SW480 (cell line): ENCODE measurements at regions not wholly inside any gene's neighbourhood (a gene's known extent, or its start where the extent isn't known, plus 50 kb on each side); places are given as distances from the start of the nearest gene placed in this dataset.

Source experiments
- DNase-seq: peaks from one replicate; pipeline ENCODE4 v3.0.0-alpha.2; 2016; ENCODE audit warnings: low spot score

DNA sequence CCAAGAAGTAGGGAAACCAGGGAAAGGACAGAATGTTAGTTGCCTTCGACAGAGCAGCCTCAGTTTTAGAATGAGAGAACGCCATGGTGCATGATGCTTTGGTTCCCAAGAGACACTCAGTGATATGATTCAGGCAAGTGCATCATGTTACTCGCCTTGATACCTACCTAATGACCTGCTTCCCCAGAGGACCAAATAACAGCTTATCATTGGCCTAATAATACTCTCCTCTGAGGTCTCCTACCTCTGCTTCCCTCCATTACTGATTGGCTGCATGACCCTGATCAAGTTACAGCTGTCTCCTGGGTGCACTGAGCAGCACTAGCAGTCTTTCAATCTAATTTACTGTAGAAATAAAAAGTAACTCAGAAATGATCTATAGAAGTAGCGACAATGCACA is 979.7 kb upstream of the FAT3 start:
- no peak for DNase-seq

- DNase-seq, result no peak
These were observed 981.0 kb upstream of the FAT3 start for GRCh38 chr11:91243630-91244029.

- no peak for DNase-seq
These were observed 981.6 kb upstream of the FAT3 start for GRCh38 chr11:91243051-91243450.

GRCh38 chr11:91241226-91241625 is 983.4 kb upstream of the FAT3 start:
- no peak for DNase-seq

DNA sequence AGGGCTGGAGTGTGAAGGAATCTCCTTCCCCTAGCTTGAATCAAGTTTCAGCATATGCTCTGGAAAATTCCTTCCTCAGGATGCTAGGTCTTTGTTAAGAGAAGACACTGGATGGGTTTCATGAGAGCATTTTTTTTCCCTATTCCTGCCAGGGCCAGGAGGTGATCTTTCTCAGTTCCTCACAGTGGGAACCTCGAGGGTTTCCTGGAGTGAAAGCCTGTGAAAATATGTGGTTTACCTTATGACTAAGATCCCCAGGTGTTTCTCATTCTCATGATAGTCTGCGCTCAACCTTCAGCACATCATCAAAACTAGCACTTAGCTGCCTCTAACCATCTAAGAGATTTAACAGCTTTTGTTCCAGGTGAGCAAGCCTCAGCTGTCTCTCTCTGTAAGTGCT is 985.3 kb upstream of the FAT3 start:
- DNase-seq, result no peak

DNA sequence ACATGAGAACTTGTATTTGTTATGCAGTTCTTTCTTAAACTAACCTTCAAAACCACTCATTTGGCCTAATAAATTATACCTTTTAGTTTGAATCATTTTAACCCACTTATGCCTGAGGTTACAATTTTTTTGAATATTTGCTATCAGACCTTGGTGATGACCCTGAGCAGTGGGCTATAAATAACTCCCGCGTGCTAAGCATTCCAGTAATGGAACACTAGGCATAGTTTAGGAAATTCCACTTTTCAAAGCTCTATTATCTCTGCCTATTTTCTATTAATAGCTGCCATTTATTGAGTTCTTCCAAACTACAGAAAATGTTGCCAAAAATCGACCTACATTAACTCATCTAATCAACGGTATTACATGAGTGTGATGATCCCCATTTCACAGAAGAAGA is 993.4 kb upstream of the FAT3 start:
- DNase-seq, result no peak

- peak; percentile 5 for DNase-seq
These were observed 994.0 kb upstream of the FAT3 start for GRCh38 chr11:91230647-91231046.

DNA sequence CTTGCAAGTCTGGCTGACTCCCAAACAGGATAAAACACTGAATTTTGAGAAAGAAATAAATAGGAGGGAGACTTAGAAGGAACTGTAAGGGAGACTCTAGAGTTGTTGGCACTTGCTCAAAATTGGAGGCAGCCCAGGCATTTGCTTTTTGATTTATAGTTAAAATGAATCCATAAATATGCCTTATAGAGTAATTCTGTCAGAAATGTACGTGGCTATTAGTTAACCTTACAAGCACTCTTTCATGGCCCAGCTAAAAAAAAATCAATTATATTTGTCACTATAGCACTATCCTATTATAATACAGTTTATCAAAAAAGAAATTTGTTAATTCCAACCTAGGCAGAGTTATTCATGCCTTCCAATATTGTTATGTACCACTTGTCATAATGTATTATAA is 1000.0 kb upstream of the CHORDC1 start:
- no peak for DNase-seq

DNA sequence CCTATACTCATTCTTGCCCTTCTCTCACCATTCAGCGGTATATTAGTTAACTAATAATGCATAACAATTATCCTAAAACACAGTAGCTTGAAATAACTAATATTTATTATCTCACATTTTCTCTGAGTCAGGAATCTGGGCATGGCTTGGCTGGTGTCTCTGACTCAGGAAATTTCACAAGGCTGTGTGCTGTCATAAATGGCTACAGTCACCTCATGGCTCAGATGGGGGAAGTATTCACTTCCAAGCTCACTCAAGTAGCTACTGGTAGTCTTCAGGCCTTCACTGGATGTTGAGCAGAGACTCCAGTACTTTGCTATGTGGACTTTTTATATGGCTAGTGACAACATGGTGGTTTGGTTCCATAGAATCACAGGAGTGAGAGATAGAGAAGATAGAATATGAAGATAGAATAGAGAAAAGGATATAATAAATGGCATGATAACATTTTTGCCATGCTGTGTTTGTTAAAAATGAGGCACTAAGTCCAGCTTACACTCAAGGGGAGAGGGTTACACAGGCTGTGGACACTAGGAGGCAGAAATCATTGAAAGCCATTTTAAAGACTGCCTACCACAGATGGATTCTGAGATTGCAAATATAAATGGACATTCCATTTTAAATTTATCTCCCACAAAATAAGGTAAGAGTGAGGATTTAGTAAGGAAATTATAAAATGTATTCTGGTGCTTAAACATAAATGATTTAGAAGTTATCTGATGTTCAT is 997.8 kb upstream of the CHORDC1 start:
- DNase-seq, result no peak

- no peak for DNase-seq
These were observed 996.7 kb upstream of the CHORDC1 start for GRCh38 chr11:91219535-91219934.

- DNase-seq, result no peak
These were observed 986.9 kb upstream of the CHORDC1 start for GRCh38 chr11:91209751-91210150.

- DNase-seq, result no peak
These were observed 986.5 kb upstream of the CHORDC1 start for GRCh38 chr11:91209306-91209705.

DNA sequence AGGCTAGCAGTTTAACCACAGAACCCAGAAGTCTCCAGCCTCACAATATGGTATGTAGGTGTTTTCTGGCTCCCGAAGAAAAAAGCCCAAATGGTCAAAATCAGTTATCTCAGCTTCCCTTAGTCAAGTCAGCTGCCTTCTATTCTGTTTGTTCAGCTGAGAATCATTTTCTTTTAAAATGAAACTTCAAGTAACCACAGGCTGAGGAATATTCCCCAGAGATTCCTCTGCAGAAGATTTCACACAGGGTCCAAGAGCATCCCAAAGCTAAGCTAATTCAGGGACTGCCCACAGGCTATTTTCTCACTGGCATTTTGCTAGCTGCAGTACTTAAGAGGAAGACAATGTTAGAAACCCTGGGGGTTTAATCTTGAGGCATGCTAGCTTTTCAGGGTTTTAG is 977.0 kb upstream of the CHORDC1 start:
- no peak for DNase-seq

- DNase-seq, result no peak
These were observed 971.7 kb upstream of the CHORDC1 start for GRCh38 chr11:91194546-91194945.

DNA sequence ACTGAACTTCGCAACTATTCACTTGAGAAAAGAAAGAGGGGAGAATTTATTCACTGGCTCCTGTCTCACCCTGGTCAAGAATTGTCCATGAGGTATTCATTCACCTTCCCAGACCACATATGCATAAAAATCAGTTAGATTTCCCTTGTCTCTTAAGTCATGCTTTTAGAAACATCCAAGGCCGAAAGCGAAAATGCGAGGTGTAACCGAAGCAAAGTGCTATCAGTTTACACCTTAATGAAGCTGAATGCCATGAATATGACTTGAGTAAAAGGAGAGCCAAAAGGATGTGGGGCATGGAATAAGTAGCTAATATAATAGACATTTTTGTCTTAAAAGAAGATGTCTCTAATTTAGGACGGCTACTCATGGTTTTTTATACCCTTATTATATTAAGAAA is 965.6 kb upstream of the CHORDC1 start:
- no peak for DNase-seq

DNA sequence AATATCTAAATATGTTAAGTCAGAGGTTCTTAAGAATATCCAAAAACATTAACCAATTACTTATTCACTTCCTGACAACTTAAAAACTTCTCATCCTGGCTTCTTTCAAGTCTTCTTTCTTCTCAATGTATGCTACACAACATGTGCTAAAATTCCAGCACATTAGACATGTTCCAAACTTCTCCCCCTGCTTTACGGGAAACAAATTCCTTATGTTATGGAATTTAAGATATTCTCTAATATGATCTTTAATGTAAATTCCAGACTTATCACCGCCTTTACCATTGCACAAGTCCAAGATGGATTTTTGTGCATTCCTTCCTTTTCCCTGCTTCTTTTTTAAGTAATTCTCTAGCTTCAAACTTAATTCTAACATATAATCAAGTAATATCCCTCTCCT is 964.5 kb upstream of the CHORDC1 start:
- no peak for DNase-seq

DNA sequence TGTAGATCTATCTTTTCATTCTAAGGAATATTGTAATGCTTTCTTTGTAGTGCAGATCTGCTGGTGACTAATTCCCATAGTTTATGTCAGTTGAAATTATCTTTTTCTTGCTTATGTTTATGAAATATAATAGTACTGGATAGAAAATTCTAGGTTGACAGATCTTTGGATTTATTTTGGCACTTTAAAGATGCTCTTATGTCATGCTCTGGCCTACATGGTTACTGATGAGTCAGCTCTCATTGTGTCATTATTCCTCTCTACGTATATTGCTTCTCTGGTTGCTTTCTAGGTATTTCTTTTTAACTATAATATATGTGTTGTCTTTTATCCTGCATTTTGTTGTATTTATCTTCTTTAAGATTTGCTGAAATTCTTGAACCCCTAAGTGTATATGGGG is 955.5 kb upstream of the CHORDC1 start:
- no peak for DNase-seq

- no peak for DNase-seq
These were observed 951.9 kb upstream of the CHORDC1 start for GRCh38 chr11:91174734-91175133.

DNA sequence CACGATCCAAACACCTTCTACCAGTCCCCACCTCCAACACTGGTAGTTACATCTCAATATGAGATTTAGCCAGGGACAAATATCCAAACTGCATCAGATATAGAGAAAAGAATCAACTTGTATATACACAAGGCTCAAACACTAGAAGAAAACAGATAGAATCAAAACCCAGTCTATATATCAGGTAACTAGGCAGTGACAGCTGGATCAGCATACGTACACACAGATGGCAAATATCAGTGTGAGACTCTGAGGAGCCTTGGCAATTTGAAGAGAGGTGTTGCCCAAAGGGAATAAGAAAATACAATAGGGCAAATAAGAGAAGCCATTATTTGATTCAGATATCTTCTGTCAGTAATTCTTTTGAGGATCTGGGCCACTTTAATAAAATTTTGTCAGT is 951.3 kb upstream of the CHORDC1 start:
- DNase-seq, result no peak

GRCh38 chr11:91173701-91174100 is 950.9 kb upstream of the CHORDC1 start:
- no peak for DNase-seq

GRCh38 chr11:91170711-91171110 is 947.9 kb upstream of the CHORDC1 start:
- DNase-seq, result no peak

DNA sequence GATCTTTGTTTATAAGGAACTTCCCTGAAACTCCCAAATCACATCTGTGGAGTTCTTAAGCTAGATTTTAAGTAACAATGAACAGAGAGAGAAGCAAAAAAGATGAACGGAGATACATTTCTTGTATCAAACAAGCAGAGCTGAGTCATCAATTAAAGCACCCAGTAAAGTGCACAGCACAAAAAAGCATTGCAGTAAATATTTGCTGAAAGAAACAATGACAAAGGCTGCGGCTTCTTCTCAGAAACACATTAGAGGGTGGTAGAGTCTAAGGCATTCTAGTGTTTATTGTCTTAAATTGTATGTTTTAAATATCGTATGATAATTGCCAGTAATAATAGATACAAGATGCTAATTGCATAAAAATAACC is 941.6 kb upstream of the CHORDC1 start:
- no peak for DNase-seq

DNA sequence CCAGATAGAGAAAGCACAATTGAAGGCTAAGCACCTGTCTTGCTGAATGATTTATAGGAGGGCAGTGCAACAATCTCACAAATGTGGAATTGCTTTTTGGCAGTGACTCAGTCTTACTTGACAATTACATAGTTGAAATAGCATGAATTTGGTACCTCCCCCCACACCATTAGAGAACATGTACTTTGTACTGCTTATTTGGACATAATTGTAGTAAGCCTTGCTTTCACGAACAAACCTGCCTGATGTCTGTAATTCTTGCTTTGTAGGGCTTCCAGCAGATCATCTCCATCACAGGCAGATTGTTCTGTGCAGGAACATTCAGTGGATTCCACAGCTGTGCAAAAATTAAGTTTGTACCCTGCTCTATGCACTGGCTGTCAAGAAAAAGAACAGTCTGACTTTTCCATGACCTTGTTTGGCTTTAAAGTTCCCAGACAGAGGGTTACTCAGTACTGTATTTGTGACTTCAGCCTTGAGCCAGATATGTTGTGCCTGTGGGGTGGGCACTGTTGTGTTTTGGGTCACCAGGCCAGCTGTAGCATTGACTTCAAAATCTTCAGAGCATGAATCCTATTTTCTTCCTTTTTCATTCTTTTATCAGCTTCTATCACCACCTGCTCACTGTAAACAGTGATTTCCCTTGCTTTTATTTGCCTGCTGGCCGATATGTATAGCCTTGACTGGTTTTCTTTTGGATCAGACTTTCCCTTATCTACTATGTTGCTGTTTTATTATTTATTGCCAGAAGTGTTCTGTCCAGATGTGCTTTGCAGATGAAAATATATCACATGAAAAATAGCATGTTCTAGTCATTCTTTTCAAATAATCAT is 941.0 kb upstream of the CHORDC1 start:
- no peak for DNase-seq

DNA sequence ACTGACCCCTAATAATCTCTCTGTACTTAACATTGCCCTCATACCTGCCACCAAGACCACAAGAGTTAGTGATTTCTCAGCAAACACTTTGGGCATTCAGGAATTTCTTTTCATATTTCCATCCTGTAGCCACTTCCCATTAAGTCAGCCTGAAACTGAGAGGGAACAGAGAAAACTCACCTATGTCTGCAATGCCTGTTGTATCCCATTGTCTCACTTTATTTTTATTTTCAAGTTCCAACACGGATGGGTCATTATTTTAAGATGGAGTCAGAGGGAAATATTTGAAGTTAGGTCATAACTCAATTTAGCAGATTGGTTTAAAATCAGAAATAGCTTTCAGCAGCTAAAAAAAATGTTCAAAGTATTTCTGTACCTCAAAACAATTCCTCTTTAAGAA is 937.8 kb upstream of the CHORDC1 start:
- DNase-seq, result no peak
